GM23338 (cell line): ENCODE measurements at regions not wholly inside any gene's neighbourhood (a gene's known extent, or its start where the extent isn't known, plus 50 kb on each side); places are given as distances from the start of the nearest gene placed in this dataset.

Experiments used
- ATAC-seq: fragments of 200-7000 bp; cut with Tn5 transposase; 3 replicates; pipeline ENCODE4 v1.9.1; 2020
- DNase-seq: peaks from one replicate; pipeline ENCODE4 v3.0.0-alpha.2; 2015; ENCODE audit warnings: low spot score
- H2AFZ ChIP-seq: fragments of 200-600 bp; sonication (generic); 2 replicates; pipeline ENCODE4 v1.8.0; 2016; ENCODE audit warnings: antibody characterized with exemption, mild to moderate bottlenecking, moderate library complexity
- H3F3A ChIP-seq: fragments of 200-600 bp; sonication (generic); replicated peaks from 2 replicates; pipeline ENCODE4 v1.8.0; 2017; ENCODE audit warnings: antibody characterized with exemption, mixed run types, low read depth
- H3K27ac ChIP-seq: fragments of 200-600 bp; sonication (generic); 2 replicates; pipeline ENCODE4 v1.6.1; 2016; ENCODE audit warnings: low read depth
- H3K27me3 ChIP-seq: fragments of 200-600 bp; sonication (generic); 2 replicates; pipeline ENCODE4 v1.8.0; 2016; ENCODE audit warnings: mild to moderate bottlenecking, mixed run types, moderate library complexity; ENCODE audit not compliant: insufficient read depth
- H3K36me3 ChIP-seq: fragments of 200-600 bp; sonication (generic); 2 replicates; pipeline ENCODE4 v1.8.0; 2016; ENCODE audit warnings: mild to moderate bottlenecking; ENCODE audit not compliant: insufficient read depth
- H3K4me1 ChIP-seq: fragments of 200-600 bp; sonication (generic); 2 replicates; pipeline ENCODE4 v1.8.0; 2016; ENCODE audit warnings: mild to moderate bottlenecking, moderate library complexity; ENCODE audit not compliant: insufficient read depth
- H3K4me2 ChIP-seq: fragments of 200-600 bp; sonication (generic); 2 replicates; pipeline ENCODE4 v1.7.1; 2017; ENCODE audit warnings: mixed run types
- H3K4me3 ChIP-seq: fragments of 200-600 bp; sonication (generic); 2 replicates; pipeline ENCODE4 v1.6.1; 2016; ENCODE audit warnings: mixed run types
- H3K79me2 ChIP-seq: fragments of 200-600 bp; sonication (generic); replicated peaks from 2 replicates; pipeline ENCODE4 v1.8.0; 2017; ENCODE audit warnings: mild to moderate bottlenecking; ENCODE audit not compliant: insufficient read depth
- H3K9me2 ChIP-seq: fragments of 200-600 bp; sonication (generic); 2 replicates; pipeline ENCODE4 v1.8.0; 2017; ENCODE audit not compliant: insufficient read depth
- H4K20me1 ChIP-seq: fragments of 200-600 bp; sonication (generic); replicated peaks from 2 replicates; pipeline ENCODE4 v1.8.0; 2017; ENCODE audit warnings: mild to moderate bottlenecking; ENCODE audit not compliant: insufficient read depth
- H3K27ac Mint-ChIP-seq: 2 replicates; pipeline ENCODE4 v1.8.0; 2020; ENCODE audit warnings: inconsistent platforms, mild to moderate bottlenecking, moderate library complexity, mixed read lengths
- H3K27me3 Mint-ChIP-seq: 3 replicates; pipeline ENCODE4 v1.8.0; 2022; ENCODE audit warnings: low read depth, mild to moderate bottlenecking, moderate library complexity, mixed read lengths, inconsistent platforms; ENCODE audit not compliant: insufficient read depth, poor library complexity
- H3K36me3 Mint-ChIP-seq: 3 replicates; pipeline ENCODE4 v1.8.0; 2021; ENCODE audit warnings: low read depth, mild to moderate bottlenecking, inconsistent platforms, moderate library complexity, mixed read lengths
- H3K4me1 Mint-ChIP-seq: 3 replicates; pipeline ENCODE4 v1.8.0; 2020; ENCODE audit warnings: mild to moderate bottlenecking, inconsistent platforms, mixed read lengths
- H3K4me3 Mint-ChIP-seq: 3 replicates; pipeline ENCODE4 v1.8.0; 2021; ENCODE audit warnings: moderate library complexity, mild to moderate bottlenecking, inconsistent platforms, mixed read lengths
- H3K9me3 Mint-ChIP-seq: 3 replicates; pipeline ENCODE4 v1.8.0; 2020; ENCODE audit warnings: moderate library complexity, mild to moderate bottlenecking, inconsistent platforms, mixed read lengths
- ETS1 ChIP-seq: IDR thresholded peaks from 2 replicates; pipeline ENCODE4 v1.6.1; 2016; ENCODE audit warnings: antibody characterized with exemption
- EZH2phosphoT487 ChIP-seq: fragments of 200-600 bp; sonication (generic); IDR thresholded peaks from one replicate; pipeline ENCODE4 v1.8.1; 2018; ENCODE audit warnings: antibody characterized with exemption; ENCODE audit not compliant: unreplicated experiment
- NANOG ChIP-seq: IDR thresholded peaks from 2 replicates; pipeline ENCODE4 v1.6.1; 2016; ENCODE audit warnings: antibody characterized with exemption, borderline replicate concordance
- POLR2AphosphoS5 ChIP-seq: IDR thresholded peaks from 2 replicates; pipeline ENCODE4 v1.6.1; 2016; ENCODE audit warnings: antibody characterized with exemption, low read depth
- ZNF462 ChIP-seq: fragments of 250-450 bp; sonication (Bioruptor Pico); IDR thresholded peaks from 2 replicates; pipeline ENCODE4 v1.5.0; 2020; ENCODE audit warnings: mild to moderate bottlenecking, moderate library complexity

- TF ChIP-seq ZNF462 (CRISPR knock-in tag) (no peak), ETS1 (no peak), EZH2phosphoT487 (no peak), POLR2AphosphoS5 (no peak), NANOG (no peak)
Observed at GRCh38 chr5:135100431-135100830, 66.4 kb upstream of the PITX1 start (continued).

- H3K9me2 ChIP-seq: no peaks in the 10 kb centered on the region
- H3K4me3 Mint-ChIP-seq: no peak overlapping the region
- H3K36me3 Mint-ChIP-seq: no peaks in the 10 kb centered on the region
- H3K4me2 ChIP-seq: no peak overlapping the region
- TF ChIP-seq ETS1: no peak
- no peak overlapping the region for H3K27ac ChIP-seq
- DNase-seq: no peak
- H3K27me3 Mint-ChIP-seq: no peaks in the 10 kb centered on the region
- H4K20me1 ChIP-seq: no peaks in the 10 kb centered on the region
- no peaks in the 10 kb centered on the region for H3K79me2 ChIP-seq
- no peaks in the 10 kb centered on the region for H3K9me3 Mint-ChIP-seq
- no peak overlapping the region for H3K4me3 ChIP-seq
- H3K27me3 ChIP-seq: no peaks in the 10 kb centered on the region
- no peak for ATAC-seq
- no peak overlapping the region for H3K27ac Mint-ChIP-seq
- H3K4me1 ChIP-seq: no peaks in the 10 kb centered on the region
- no peaks in the 10 kb centered on the region for H3K36me3 ChIP-seq
- H3K4me1 Mint-ChIP-seq: no peaks in the 10 kb centered on the region
- H3F3A ChIP-seq: no peaks in the 10 kb centered on the region
- H2AFZ ChIP-seq: no peak overlapping the region
Observed at GRCh38 chr5:135100011-135100410, 66.0 kb upstream of the PITX1 start.
